ENCODE measurements at regions not wholly inside any gene's neighbourhood (a gene's known extent, or its start where the extent isn't known, plus 50 kb on each side); places are given as distances from the start of the nearest gene placed in this dataset.

DNA sequence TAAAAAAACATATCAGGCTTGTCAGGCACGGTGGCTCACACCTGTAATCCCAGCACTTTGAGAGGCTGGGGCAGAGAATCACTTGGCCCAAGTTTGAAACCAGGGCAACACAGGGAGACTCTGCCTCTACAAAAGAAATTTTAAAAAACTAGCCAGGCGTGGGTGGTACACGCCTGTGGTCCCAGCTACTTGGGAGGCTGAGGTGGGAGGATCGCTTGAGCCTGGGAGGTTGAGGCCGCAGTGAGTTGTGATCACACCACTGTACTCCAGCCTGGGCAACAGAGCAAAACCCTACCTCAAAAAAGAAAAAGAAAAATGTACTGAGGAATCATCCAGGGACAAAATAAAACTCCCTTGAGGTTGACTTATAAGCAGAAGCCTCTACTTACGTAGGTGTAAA is 149.9 kb upstream of the KLF14 start:
- no peak for TF ChIP-seq CTCF (IDR thresholded peaks at IDR 0.05)
- ATAC-seq (ENCODE audit: low FRiP score) = no peak
- no peak for DNase-seq (ENCODE audit: low spot score)

DNA sequence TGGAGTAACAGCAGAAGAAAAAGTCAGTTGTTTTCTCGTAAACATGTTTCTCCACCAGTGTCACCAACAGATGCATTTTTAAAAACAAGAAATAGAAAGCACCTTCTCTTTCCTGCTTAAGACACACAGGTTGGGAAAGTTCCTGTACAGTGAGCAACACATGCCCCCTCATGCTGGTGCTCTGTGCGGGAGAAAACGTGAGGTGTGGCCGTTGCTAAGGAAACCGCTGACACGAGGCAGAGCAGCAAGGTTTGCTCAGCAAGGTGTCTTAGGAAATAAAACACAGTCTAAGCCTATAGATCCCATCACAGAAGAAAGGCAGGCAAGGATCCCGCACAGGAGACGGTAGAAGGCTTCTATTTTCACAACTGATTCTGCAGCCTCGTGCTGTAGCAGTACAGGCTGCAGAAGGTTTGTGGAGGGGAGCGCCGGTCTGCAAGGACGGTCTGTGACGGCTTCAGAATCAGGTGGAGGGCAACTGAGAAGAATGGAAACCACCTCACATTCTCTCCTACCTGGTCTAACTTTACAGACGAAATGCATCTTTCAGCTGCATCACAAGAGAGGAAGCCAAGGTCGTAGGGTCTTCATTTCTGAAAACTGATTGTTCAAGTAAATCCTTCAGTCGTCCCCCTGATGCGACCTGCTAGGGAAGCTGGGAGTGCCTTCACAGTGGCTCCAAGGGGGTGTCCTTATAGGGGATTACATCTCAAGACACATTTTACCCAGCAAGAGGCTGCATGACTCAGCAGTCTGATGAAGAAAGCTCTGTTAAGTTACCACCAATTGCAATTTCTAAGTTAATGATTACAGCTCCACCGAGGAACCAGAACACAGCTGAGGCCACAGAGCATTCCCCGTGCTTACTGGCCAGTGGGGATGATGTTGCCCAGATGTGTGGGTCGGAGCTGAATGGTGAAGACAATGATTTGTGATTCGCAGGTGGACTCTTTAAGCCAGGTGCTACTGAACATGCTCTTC is 150.7 kb upstream of the KLF14 start:
- no peak for ATAC-seq (ENCODE audit: low FRiP score)
- no peak for DNase-seq (ENCODE audit: low spot score)
- no peak for TF ChIP-seq CTCF (IDR thresholded peaks at IDR 0.05)

- TF ChIP-seq CTCF (IDR thresholded peaks at IDR 0.05) = no peak
- DNase-seq (ENCODE audit: low spot score) = no peak
- ATAC-seq (ENCODE audit: low FRiP score) = no peak
These were observed 152.6 kb upstream of the KLF14 start for GRCh38 chr7:130886438-130887135.

DNA sequence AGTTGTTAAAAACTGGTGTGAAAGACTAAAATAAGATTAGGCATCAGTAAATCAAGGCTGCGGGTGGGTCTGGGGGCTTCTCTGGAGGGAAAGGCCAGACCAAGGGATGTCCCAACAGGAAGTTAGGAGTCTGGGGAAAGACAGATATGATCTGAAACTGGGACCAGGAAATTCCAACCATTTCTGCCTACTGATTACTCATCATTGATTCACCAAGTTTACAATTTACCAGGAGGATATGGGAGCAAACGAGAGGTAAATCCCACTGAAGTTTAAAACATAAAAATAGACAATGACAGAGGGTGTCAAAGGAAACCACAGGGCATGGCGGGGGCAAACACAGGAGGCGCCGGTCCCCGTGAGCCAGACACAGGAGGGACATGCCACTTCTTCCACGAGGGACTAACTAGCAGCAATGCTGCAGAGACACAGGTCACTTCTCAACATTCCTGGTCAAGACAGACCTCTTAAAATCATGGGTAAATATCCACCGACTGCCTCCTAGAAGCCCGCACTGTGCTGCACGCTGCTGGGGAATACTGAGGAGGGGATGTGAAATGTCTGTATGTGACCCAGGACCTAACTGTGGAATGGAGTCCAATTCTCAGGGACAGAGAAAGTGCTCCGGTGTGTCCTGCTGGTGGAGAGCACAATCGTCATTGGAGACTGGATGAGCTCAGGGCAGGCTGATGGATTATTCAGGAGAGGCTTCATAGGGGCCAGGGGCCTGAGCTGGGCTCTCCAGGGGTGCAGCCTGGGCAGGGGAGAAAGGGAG is 153.4 kb upstream of the KLF14 start:
- DNase-seq (ENCODE audit: low spot score) (no peak), ATAC-seq (ENCODE audit: low FRiP score) (peak; percentile 15)
- TF ChIP-seq CTCF (IDR thresholded peaks at IDR 0.05) = no peak

DNA sequence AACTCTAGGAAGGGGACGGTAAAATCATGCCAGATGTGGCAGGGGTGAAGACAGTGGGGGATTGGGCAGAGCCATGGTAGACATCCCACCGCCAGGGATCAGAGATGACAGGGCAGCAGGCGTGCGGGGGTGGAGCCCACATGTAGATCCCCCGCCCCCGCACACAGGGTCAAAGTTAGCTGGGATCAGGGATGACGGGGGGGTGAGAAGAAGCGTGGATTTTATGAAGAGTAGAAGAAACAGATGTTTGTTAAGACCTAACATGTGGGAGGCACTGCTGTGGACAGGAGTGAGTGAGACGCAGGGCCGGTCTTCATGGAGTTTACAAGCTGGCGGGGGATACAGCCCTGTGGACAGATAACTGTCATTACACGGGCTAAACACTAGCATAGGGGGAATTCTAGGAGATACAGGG is 154.0 kb upstream of the KLF14 start:
- peak; percentile 15 for ATAC-seq (ENCODE audit: low FRiP score)
- DNase-seq (ENCODE audit: low spot score) = no peak
- no peak for TF ChIP-seq CTCF (IDR thresholded peaks at IDR 0.05)

DNA sequence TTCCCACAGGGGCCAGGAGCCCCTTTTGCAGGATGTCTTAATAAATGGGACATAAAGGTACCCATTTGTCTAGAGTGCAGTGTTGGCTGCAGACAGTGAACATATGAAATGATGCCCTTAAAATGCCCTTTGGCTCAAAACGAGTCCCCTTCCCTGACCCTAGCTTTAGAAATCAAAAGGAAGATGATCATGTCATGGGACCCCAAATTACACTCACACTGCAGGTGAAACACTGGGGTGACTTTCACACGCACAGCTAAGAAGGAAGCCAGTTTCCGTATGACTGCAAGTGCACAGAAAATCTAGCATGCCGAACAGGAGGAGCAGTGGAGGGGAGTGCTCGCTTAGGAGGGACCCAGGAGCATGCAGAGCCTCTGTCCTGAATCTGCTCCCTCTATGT is 154.5 kb upstream of the KLF14 start:
- no peak for ATAC-seq (ENCODE audit: low FRiP score)
- TF ChIP-seq CTCF (IDR thresholded peaks at IDR 0.05) = no peak
- DNase-seq (ENCODE audit: low spot score) = no peak

Measured in omental fat pad (tissue), 3 donors.